GM12801 (cell line): ENCODE measurements at regions not wholly inside any gene's neighbourhood (a gene's known extent, or its start where the extent isn't known, plus 50 kb on each side); places are given as distances from the start of the nearest gene placed in this dataset.

ENCODE experiments used
- TF ChIP-seq, protein P1 (sequence below): IDR thresholded peaks from one replicate; pipeline ENCODE4 v1.5.1; 2011; ENCODE audit warnings: control low read depth; ENCODE audit not compliant: insufficient read length; ENCODE audit errors: extremely low read depth

DNA sequence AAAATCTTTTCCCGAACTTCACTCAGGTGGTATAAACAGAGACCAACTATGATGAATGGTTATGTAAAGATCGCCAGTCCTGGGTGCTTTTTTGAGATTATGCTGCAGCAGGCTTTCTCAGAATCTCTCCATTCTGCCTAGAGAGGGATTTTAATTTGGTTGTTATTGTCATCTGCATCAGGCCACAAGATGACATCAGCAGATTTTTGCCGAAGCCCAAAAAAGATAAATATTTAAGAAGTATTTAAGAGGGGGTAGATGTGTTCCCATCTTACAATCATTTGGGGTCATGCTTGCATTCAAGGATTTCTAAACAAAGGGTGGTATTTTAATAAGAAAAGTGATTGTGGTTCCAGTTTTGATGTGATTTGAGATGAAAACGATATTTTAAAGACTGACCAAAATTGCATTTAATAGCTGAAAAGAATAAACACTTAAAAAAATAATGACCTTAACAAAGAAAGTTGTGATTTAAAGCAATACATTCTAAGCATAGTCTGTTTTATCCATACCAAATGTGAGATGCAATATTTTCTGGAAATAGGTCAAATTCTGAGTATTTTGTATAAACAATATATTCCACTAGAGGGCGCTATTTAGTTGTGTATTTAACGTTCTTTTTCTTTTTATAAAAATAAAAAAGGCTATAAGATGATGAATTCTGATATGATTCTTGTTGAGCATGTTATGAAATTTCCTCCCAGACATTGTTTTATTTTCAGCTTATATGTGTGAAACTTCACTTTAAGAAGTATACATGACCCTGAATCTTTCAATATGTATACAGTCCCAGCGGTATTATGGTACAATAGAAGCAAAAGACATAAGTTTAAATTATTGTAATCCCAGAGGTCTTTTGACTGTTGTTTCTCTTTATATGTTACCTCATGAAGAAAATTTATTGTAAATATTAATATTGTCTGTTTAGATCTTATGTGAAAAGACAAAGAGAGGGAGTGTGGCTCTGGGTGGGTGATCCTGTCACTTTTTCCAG lies 51.0 kb upstream of the ZFP64 start:
- TF ChIP-seq, protein P1, sequence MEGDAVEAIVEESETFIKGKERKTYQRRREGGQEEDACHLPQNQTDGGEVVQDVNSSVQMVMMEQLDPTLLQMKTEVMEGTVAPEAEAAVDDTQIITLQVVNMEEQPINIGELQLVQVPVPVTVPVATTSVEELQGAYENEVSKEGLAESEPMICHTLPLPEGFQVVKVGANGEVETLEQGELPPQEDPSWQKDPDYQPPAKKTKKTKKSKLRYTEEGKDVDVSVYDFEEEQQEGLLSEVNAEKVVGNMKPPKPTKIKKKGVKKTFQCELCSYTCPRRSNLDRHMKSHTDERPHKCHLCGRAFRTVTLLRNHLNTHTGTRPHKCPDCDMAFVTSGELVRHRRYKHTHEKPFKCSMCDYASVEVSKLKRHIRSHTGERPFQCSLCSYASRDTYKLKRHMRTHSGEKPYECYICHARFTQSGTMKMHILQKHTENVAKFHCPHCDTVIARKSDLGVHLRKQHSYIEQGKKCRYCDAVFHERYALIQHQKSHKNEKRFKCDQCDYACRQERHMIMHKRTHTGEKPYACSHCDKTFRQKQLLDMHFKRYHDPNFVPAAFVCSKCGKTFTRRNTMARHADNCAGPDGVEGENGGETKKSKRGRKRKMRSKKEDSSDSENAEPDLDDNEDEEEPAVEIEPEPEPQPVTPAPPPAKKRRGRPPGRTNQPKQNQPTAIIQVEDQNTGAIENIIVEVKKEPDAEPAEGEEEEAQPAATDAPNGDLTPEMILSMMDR: no peak
